Spinal cord (tissue), 9 donors: ENCODE measurements at regions not wholly inside any gene's neighbourhood (a gene's known extent, or its start where the extent isn't known, plus 50 kb on each side); places are given as distances from the start of the nearest gene placed in this dataset.
A peak's percentile ranks its signal among the peaks of the same experiment; 100 is the strongest.

Experiments
- DNase-seq, 6 donors: peaks; one replicate each; pipeline versions ENCODE4 v3.0.0 to v3.0.0-alpha.2; 2013 to 2015; ENCODE audit warnings: low spot score in 6 of 6, low read depth in 4 of 6
- H3K27ac ChIP-seq: one replicate; pipeline ENCODE4 v1.5.1; 2013; ENCODE audit warnings: low read depth, low read length, control low read depth
- H3K27me3 ChIP-seq: one replicate; pipeline ENCODE4 v1.6.1; 2013; ENCODE audit warnings: low read length; ENCODE audit not compliant: control insufficient read depth, insufficient read depth
- H3K36me3 ChIP-seq: one replicate; pipeline ENCODE4 v1.6.1; 2013; ENCODE audit warnings: low read length; ENCODE audit not compliant: control insufficient read depth, insufficient read depth
- H3K4me1 ChIP-seq: one replicate; pipeline ENCODE4 v1.6.1; 2013; ENCODE audit warnings: low read length; ENCODE audit not compliant: control insufficient read depth, insufficient read depth
- H3K4me3 ChIP-seq: one replicate; pipeline ENCODE4 v1.5.1; 2013; ENCODE audit warnings: low read depth, low read length, control low read depth
- H3K9me3 ChIP-seq: one replicate; pipeline ENCODE4 v1.6.1; 2013; ENCODE audit warnings: low read length; ENCODE audit not compliant: control insufficient read depth, insufficient read depth
- WGBS: methylation state at CpG from one replicate; pipeline ENCODE4 v1.1.5; 2013; ENCODE audit warnings: missing lambda C conversion rate; ENCODE audit not compliant: insufficient coverage; 5-methylcytosine and 5-hydroxymethylcytosine counted together
- donor health status: healthy.

- H3K36me3 ChIP-seq, result no peaks in the 10 kb centered on the region
- no peaks in the 10 kb centered on the region for H3K27me3 ChIP-seq
- H3K4me3 ChIP-seq, result no peak overlapping the region
- H3K9me3 ChIP-seq, result no peaks in the 10 kb centered on the region
- H3K27ac ChIP-seq, result no peak overlapping the region
- WGBS, result no CpG with 5 or more reads among the region's 9 CpGs
- DNase-seq, result peak in 2 of 6 donors; percentile 41 to 60
- H3K4me1 ChIP-seq, result no peaks in the 10 kb centered on the region
Observed at GRCh38 chr10:69696073-69696731, 66.2 kb downstream of the FAM241B start.

- Histone ChIP-seq H3K27ac (no peak overlapping the region), H3K36me3 (no peaks in the 10 kb centered on the region), H3K4me3 (no peak overlapping the region), H3K27me3 (no peaks in the 10 kb centered on the region), H3K4me1 (no peaks in the 10 kb centered on the region), H3K9me3 (no peaks in the 10 kb centered on the region)
- no peak for DNase-seq
- 73% methylated on average over 3 of the region's 4 CpGs for WGBS
Observed at GRCh38 chr10:69697006-69697405, 67.0 kb downstream of the FAM241B start.

- Histone ChIP-seq H3K27me3 (no peaks in the 10 kb centered on the region), H3K4me3 (no peak overlapping the region), H3K9me3 (no peaks in the 10 kb centered on the region), H3K36me3 (no peaks in the 10 kb centered on the region), H3K27ac (no peak overlapping the region), H3K4me1 (no peaks in the 10 kb centered on the region)
- WGBS, result 40% methylated on average over 1 of the region's 3 CpGs
- DNase-seq, result no peak
Observed at GRCh38 chr10:69703256-69703655, 73.2 kb downstream of the FAM241B start.

- no peaks in the 10 kb centered on the region for H3K9me3 ChIP-seq
- WGBS, result 100% methylated on average over 1 of the region's 7 CpGs
- H3K4me1 ChIP-seq, result no peaks in the 10 kb centered on the region
- H3K4me3 ChIP-seq, result no peak overlapping the region
- H3K27me3 ChIP-seq, result no peaks in the 10 kb centered on the region
- H3K36me3 ChIP-seq, result no peaks in the 10 kb centered on the region
- no peak overlapping the region for H3K27ac ChIP-seq
- no peak for DNase-seq
Observed at GRCh38 chr10:69703766-69704630, 74.0 kb downstream of the FAM241B start.

GRCh38 chr10:69709366-69709941 lies 79.4 kb downstream of the FAM241B start:
- no peaks in the 10 kb centered on the region for H3K27me3 ChIP-seq
- WGBS, result 57% methylated on average over 3 of the region's 7 CpGs
- DNase-seq, result peak in 1 of 6 donors; percentile 14

GRCh38 chr10:69710008-69710888 lies 80.2 kb downstream of the FAM241B start:
- Histone ChIP-seq H3K27me3 (no peaks in the 10 kb centered on the region), H3K27ac (peak overlapping the region; percentile 62), H3K4me1 (peaks cover 24% of the 10 kb centered on the region), H3K4me3 (no peak overlapping the region), H3K36me3 (no peaks in the 10 kb centered on the region), H3K9me3 (no peaks in the 10 kb centered on the region)
- WGBS, result 54% methylated on average over 7 of the region's 9 CpGs
- peak in 1 of 6 donors; percentile 74 for DNase-seq

More at GRCh38 chr10:69709366-69709941, 79.4 kb downstream of the FAM241B start:
- H3K36me3 ChIP-seq, result no peaks in the 10 kb centered on the region
- H3K27ac ChIP-seq, result no peak overlapping the region
- H3K4me1 ChIP-seq, result peaks cover 18% of the 10 kb centered on the region
- no peaks in the 10 kb centered on the region for H3K9me3 ChIP-seq
- H3K4me3 ChIP-seq, result no peak overlapping the region

GRCh38 chr10:69712342-69712741 lies 82.3 kb downstream of the FAM241B start:
- peak in 2 of 6 donors; percentile 49 to 84 for DNase-seq
- 30% methylated on average over 10 of the region's 12 CpGs for WGBS
- Histone ChIP-seq H3K27me3 (no peaks in the 10 kb centered on the region), H3K4me1 (peaks cover 27% of the 10 kb centered on the region), H3K36me3 (no peaks in the 10 kb centered on the region), H3K27ac (no peak overlapping the region), H3K9me3 (no peaks in the 10 kb centered on the region), H3K4me3 (no peak overlapping the region)

GRCh38 chr10:69714572-69714971 lies 84.5 kb downstream of the FAM241B start:
- H3K36me3 ChIP-seq, result no peaks in the 10 kb centered on the region
- 94% methylated on average over 2 of the region's 4 CpGs for whole genome bisulfite sequencing
- H3K27ac ChIP-seq, result no peak overlapping the region
- no peak for DNase-seq
- no peaks in the 10 kb centered on the region for H3K27me3 ChIP-seq
- H3K4me3 ChIP-seq, result no peak overlapping the region
- H3K4me1 ChIP-seq, result peaks cover 26% of the 10 kb centered on the region
- H3K9me3 ChIP-seq, result no peaks in the 10 kb centered on the region
